Immature natural killer cell (primary cell): ENCODE measurements at regions not wholly inside any gene's neighbourhood (a gene's known extent, or its start where the extent isn't known, plus 50 kb on each side); places are given as distances from the start of the nearest gene placed in this dataset.
"Not testable (repeated sequence)": the region's sequence is repeated elsewhere in the genome, so short reads cannot be mapped to it uniquely, and the experiment has no call there.

Experiments
- DNase-seq, 3 donors: peaks; one replicate each; pipeline ENCODE4 v3.0.0; 2022; ENCODE audit warnings: mixed read lengths in 1 of 3
- H3K27ac Mint-ChIP-seq, 6 donors: one replicate each; pipeline ENCODE4 v1.8.0; 2020; ENCODE audit warnings: mixed read lengths in 6 of 6, mild to moderate bottlenecking in 5 of 6, inconsistent platforms in 4 of 6, moderate library complexity in 3 of 6
- H3K27me3 Mint-ChIP-seq, 3 donors: one replicate each; pipeline ENCODE4 v1.8.0; 2020 to 2021; ENCODE audit warnings: low read depth in 3 of 3, mild to moderate bottlenecking in 3 of 3, mixed read lengths in 3 of 3, moderate library complexity in 3 of 3, inconsistent platforms in 1 of 3
- H3K36me3 Mint-ChIP-seq, 3 donors: one replicate each; pipeline ENCODE4 v1.8.0; 2020; ENCODE audit warnings: mixed read lengths in 3 of 3, inconsistent platforms in 2 of 3, mild to moderate bottlenecking in 2 of 3
- H3K4me1 Mint-ChIP-seq, 2 donors: one replicate each; pipeline ENCODE4 v1.8.0; 2020; ENCODE audit warnings: inconsistent platforms in 2 of 2, mild to moderate bottlenecking in 2 of 2, mixed read lengths in 2 of 2, moderate library complexity in 1 of 2
- H3K4me3 Mint-ChIP-seq, 5 donors: one replicate each; pipeline ENCODE4 v1.8.0; 2020; ENCODE audit warnings: mild to moderate bottlenecking in 5 of 5, mixed read lengths in 5 of 5, inconsistent platforms in 3 of 5, moderate library complexity in 3 of 5
- H3K9me3 Mint-ChIP-seq, 6 donors: one replicate each; pipeline ENCODE4 v1.8.0; 2020; ENCODE audit warnings: mild to moderate bottlenecking in 6 of 6, mixed read lengths in 6 of 6, inconsistent platforms in 4 of 6, moderate library complexity in 3 of 6

DNA sequence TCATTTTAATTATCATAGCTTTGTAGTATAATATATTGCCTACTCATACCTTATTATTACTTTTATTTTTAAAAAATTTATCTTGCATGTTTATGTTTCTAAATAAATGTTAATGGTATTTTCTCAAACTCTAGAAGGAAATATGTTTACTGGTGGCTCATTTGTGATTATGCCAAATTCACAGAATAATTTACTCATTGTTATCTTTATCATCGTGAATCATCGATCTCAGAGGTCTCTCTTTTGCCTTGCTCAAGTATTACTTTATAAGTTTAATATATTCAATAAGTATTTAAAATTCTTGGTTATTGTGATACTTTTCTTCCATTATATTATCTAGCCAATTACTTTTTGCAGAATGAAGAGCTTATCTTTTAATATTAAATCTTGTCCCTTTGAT is 836.7 kb upstream of the ADAMTS5 start:
- H3K4me1 Mint-ChIP-seq = peaks cover 0 to 2% of the 10 kb centered on the region in 2 donors
- no peak for DNase-seq
- no peaks in the 10 kb centered on the region for H3K9me3 Mint-ChIP-seq
- no peak overlapping the region for H3K27ac Mint-ChIP-seq
- H3K27me3 Mint-ChIP-seq = no peaks in the 10 kb centered on the region
- no peaks in the 10 kb centered on the region for H3K36me3 Mint-ChIP-seq
- no peak overlapping the region for H3K4me3 Mint-ChIP-seq

- Mint-ChIP-seq H3K4me1 (peaks cover 0 to 2% of the 10 kb centered on the region in 2 donors), H3K36me3 (no peaks in the 10 kb centered on the region), H3K4me3 (peak overlapping the region in 2 of 5 donors; percentile 16 to 54), H3K27me3 (no peaks in the 10 kb centered on the region), H3K9me3 (no peaks in the 10 kb centered on the region), H3K27ac (no peak overlapping the region)
- peak; percentile 3 to 21 (median 11) for DNase-seq
Measured at GRCh38 chr21:27802816-27803475, 836.1 kb upstream of the ADAMTS5 start.

GRCh38 chr21:27799861-27800260 is 833.0 kb upstream of the ADAMTS5 start:
- H3K36me3 Mint-ChIP-seq = no peaks in the 10 kb centered on the region
- no peak overlapping the region for H3K27ac Mint-ChIP-seq
- no peak overlapping the region for H3K4me3 Mint-ChIP-seq
- no peak for DNase-seq
- peaks cover 0 to 4% (median 0%) of the 10 kb centered on the region in 6 donors for H3K9me3 Mint-ChIP-seq
- peaks cover 0 to 2% (median 0%) of the 10 kb centered on the region in 3 donors for H3K27me3 Mint-ChIP-seq
- H3K4me1 Mint-ChIP-seq = peaks cover 0 to 2% of the 10 kb centered on the region in 2 donors

- Mint-ChIP-seq H3K4me1 (no peaks in the 10 kb centered on the region), H3K36me3 (no peaks in the 10 kb centered on the region), H3K4me3 (no peak overlapping the region), H3K27ac (no peak overlapping the region), H3K9me3 (peaks cover 0 to 4% (median 0%) of the 10 kb centered on the region in 6 donors), H3K27me3 (peaks cover 0 to 3% (median 2%) of the 10 kb centered on the region in 3 donors)
- DNase-seq = no peak
Measured at GRCh38 chr21:27796106-27796505, 829.2 kb upstream of the ADAMTS5 start.

DNA sequence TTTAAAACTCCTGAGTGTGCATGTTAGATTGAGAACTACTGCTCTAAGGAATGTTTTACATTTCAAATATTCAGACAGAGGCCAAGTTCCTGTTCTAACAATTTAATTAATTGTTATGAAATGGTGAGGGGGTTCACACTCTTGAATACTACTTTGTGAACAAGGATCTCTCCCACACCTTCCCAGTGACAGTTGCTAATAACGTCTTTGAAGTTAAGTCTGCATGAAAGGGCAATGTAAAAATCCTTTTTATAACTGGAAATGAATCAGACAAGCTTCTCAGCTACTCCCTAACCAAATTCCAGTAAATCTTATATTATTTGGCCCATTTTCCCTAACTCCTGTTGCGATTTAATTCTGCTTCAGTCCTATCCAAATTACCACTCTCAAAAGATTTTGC is 828.5 kb upstream of the ADAMTS5 start:
- no peak for DNase-seq
- no peak overlapping the region for H3K27ac Mint-ChIP-seq
- H3K4me3 Mint-ChIP-seq = no peak overlapping the region
- H3K36me3 Mint-ChIP-seq = no peaks in the 10 kb centered on the region
- H3K27me3 Mint-ChIP-seq = peaks cover 0 to 3% (median 2%) of the 10 kb centered on the region in 3 donors
- H3K4me1 Mint-ChIP-seq = no peaks in the 10 kb centered on the region
- peaks cover 0 to 8% (median 0%) of the 10 kb centered on the region in 6 donors for H3K9me3 Mint-ChIP-seq

DNA sequence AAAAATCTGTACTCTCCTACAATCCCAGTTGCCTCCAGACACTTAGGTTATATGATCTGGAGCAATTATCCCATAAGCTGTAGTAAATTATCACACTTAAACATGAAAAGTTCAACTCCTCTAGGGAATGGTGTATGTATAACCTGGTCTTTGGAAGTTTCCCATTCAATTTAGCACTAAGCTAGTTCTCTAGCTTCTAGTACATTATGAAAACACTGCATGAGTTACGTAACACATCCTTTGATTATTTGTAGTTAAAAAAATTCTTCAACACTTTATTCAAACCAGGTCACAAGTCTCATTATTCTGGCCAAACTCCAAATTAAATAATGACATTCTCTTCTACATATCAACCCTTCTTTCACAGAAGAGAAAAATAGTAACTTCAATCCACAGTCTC is 827.0 kb upstream of the ADAMTS5 start:
- peaks cover 0 to 8% (median 1%) of the 10 kb centered on the region in 6 donors for H3K9me3 Mint-ChIP-seq
- H3K27me3 Mint-ChIP-seq = peaks cover 0 to 3% (median 2%) of the 10 kb centered on the region in 3 donors
- no peaks in the 10 kb centered on the region for H3K36me3 Mint-ChIP-seq
- H3K27ac Mint-ChIP-seq = no peak overlapping the region
- H3K4me3 Mint-ChIP-seq = no peak overlapping the region
- H3K4me1 Mint-ChIP-seq = no peaks in the 10 kb centered on the region
- DNase-seq = no peak

GRCh38 chr21:27787046-27787445 is 820.2 kb upstream of the ADAMTS5 start:
- H3K4me1 Mint-ChIP-seq = no peaks in the 10 kb centered on the region
- no peak for DNase-seq
- H3K27me3 Mint-ChIP-seq = peaks cover 0 to 5% (median 0%) of the 10 kb centered on the region in 3 donors

GRCh38 chr21:27779606-27780005 is 812.7 kb upstream of the ADAMTS5 start:
- Mint-ChIP-seq H3K27ac (no peak overlapping the region), H3K4me1 (no peaks in the 10 kb centered on the region), H3K4me3 (no peak overlapping the region), H3K9me3 (peaks cover 0 to 6% (median 0%) of the 10 kb centered on the region in 6 donors), H3K36me3 (no peaks in the 10 kb centered on the region), H3K27me3 (no peaks in the 10 kb centered on the region)
- DNase-seq = no peak

More at GRCh38 chr21:27787046-27787445, 820.2 kb upstream of the ADAMTS5 start:
- Mint-ChIP-seq H3K4me3 (no peak overlapping the region), H3K9me3 (peaks cover 0 to 20% (median 5%) of the 10 kb centered on the region in 6 donors), H3K27ac (no peak overlapping the region), H3K36me3 (no peaks in the 10 kb centered on the region)

DNA sequence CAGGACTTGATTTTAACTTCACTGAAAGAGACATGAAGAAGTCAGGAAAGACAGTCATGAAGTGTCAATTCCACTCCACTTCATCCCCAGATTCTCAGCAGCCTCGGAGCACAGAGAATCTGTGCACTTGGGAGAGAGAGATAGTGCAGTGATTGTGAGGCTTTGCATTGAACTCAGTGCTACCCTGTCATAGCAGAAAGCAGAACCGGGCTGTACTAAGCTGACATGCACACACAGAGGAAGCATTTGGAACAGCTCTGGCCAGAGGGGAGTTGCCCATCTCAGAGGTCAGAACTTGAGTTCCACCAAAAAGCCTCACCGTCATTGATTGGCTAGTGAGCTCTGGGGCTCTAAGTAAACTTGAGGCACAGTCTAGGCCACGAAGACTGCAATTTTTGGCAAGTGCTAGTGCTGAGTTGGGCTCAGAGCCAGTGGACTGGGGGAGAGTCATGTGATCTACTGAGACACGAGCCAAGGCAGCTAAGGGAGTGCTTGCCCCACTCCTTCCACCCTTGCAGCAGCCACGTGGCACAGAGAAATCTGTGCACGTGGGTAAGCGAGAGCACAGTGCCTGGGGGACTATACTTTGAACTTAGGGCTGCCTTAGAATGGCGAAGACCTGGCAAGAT is 810.2 kb upstream of the ADAMTS5 start:
- DNase-seq = no peak
- Mint-ChIP-seq H3K9me3 (peaks cover 0 to 6% (median 0%) of the 10 kb centered on the region in 6 donors), H3K4me1 (no peaks in the 10 kb centered on the region), H3K4me3 (no peak overlapping the region), H3K36me3 (no peaks in the 10 kb centered on the region), H3K27me3 (no peaks in the 10 kb centered on the region), H3K27ac (no peak overlapping the region)

- no peak for DNase-seq
- Mint-ChIP-seq H3K4me3 (no peak overlapping the region), H3K36me3 (no peaks in the 10 kb centered on the region), H3K27me3 (peaks cover 0 to 1% (median 0%) of the 10 kb centered on the region in 3 donors), H3K27ac (no peak overlapping the region), H3K4me1 (no peaks in the 10 kb centered on the region), H3K9me3 (peaks cover 0 to 6% (median under 1%) of the 10 kb centered on the region in 6 donors)
Measured at GRCh38 chr21:27772816-27773215, 805.9 kb upstream of the ADAMTS5 start.

DNA sequence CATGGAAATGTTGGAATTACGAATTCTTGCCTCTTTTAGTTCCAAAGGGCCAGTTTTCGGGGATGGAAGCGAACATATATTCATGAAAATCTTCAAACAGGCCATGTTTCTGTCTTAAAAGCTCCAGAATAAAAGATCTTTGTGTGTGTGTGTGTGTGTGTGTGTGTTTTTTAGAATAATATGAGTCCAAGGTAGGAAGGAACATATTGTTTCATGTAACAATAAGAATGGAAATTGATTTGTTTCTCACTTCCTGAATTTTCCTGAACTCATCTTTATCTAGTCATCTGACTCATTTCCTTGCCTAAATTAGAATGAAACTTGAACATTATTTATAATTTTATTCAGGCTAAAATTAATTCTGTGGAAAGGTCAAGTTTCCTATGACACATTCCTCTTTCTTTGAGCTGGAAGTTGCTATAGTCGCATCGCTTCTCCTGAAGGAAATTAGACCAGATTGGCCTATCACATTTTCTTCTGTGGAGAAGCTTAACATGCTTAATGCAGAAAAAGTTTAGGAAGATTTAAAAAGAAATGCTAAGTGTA is 805.1 kb upstream of the ADAMTS5 start:
- Mint-ChIP-seq H3K9me3 (peaks cover 0 to 6% (median under 1%) of the 10 kb centered on the region in 6 donors), H3K36me3 (no peaks in the 10 kb centered on the region), H3K27ac (no peak overlapping the region), H3K4me3 (no peak overlapping the region), H3K27me3 (peaks cover 0 to 1% (median 0%) of the 10 kb centered on the region in 3 donors), H3K4me1 (no peaks in the 10 kb centered on the region)
- DNase-seq = no peak

- Mint-ChIP-seq H3K4me3 (no peak overlapping the region), H3K4me1 (no peaks in the 10 kb centered on the region), H3K27ac (no peak overlapping the region), H3K27me3 (peaks cover 0 to 1% (median 0%) of the 10 kb centered on the region in 3 donors), H3K36me3 (no peaks in the 10 kb centered on the region), H3K9me3 (peaks cover 0 to 3% (median 0%) of the 10 kb centered on the region in 6 donors)
- DNase-seq = no peak
Measured at GRCh38 chr21:27769763-27770162, 802.9 kb upstream of the ADAMTS5 start.

GRCh38 chr21:27768046-27768637 is 801.3 kb upstream of the ADAMTS5 start:
- not testable (repeated sequence) for H3K36me3 Mint-ChIP-seq, H3K9me3 Mint-ChIP-seq, DNase-seq, H3K27me3 Mint-ChIP-seq, H3K4me3 Mint-ChIP-seq, H3K4me1 Mint-ChIP-seq, H3K27ac Mint-ChIP-seq

GRCh38 chr21:27764056-27764455 is 797.2 kb upstream of the ADAMTS5 start:
- H3K4me3 Mint-ChIP-seq = no peak overlapping the region
- peaks cover 0 to 8% (median 1%) of the 10 kb centered on the region in 6 donors for H3K9me3 Mint-ChIP-seq
- DNase-seq = no peak
- no peaks in the 10 kb centered on the region for H3K4me1 Mint-ChIP-seq
- H3K27me3 Mint-ChIP-seq = peaks cover 0 to 2% (median 0%) of the 10 kb centered on the region in 3 donors
- H3K27ac Mint-ChIP-seq = no peak overlapping the region
- H3K36me3 Mint-ChIP-seq = no peaks in the 10 kb centered on the region
